ENCODE measurements at regions not wholly inside any gene's neighbourhood (a gene's known extent, or its start where the extent isn't known, plus 50 kb on each side); places are given as distances from the start of the nearest gene placed in this dataset.

GRCh38 chr13:50073340-50073739 lies 58.1 kb downstream of the KCNRG start:
- no peak for TF ChIP-seq CTCF (IDR thresholded peaks at IDR 0.05; ENCODE audit: poor library complexity)
- no peak for TF ChIP-seq EZH2 (IDR thresholded peaks at IDR 0.05; ENCODE audit: borderline replicate concordance)
- no peak for TF ChIP-seq EZH2phosphoT487 (IDR thresholded peaks at IDR 0.05; ENCODE audit: low read depth, severe bottlenecking, unreplicated experiment)

Data from hepatocyte (in vitro differentiated cells).